DND-41 (cell line): ENCODE measurements at regions not wholly inside any gene's neighbourhood (a gene's known extent, or its start where the extent isn't known, plus 50 kb on each side); places are given as distances from the start of the nearest gene placed in this dataset.
"Not testable (repeated sequence)": the region's sequence is repeated elsewhere in the genome, so short reads cannot be mapped to it uniquely, and the experiment has no call there.

Experiments
- ATAC-seq: fragments of 200-7000 bp; cut with Tn5 transposase; 3 replicates; pipeline ENCODE4 v1.9.1; 2021; ENCODE audit warnings: low read depth; ENCODE audit not compliant: insufficient read depth
- DNase-seq: peaks from one replicate; pipeline ENCODE4 v3.0.0-alpha.2; 2020
- H2AFZ ChIP-seq: 2 replicates; pipeline ENCODE4 v1.6.0; 2012; ENCODE audit warnings: low read depth, low read length
- H3K27ac ChIP-seq: 2 replicates; pipeline ENCODE4 v1.5.1; 2012; ENCODE audit warnings: low read length, inconsistent platforms
- H3K27me3 ChIP-seq: fragments of 200-600 bp; sonication (generic); 2 replicates; pipeline ENCODE4 v1.6.0; 2012; ENCODE audit warnings: low read length, mild to moderate bottlenecking, inconsistent platforms; ENCODE audit not compliant: insufficient read depth, poor library complexity
- H3K36me3 ChIP-seq: 2 replicates; pipeline ENCODE4 v1.5.1; 2012; ENCODE audit warnings: low read length, inconsistent platforms; ENCODE audit not compliant: insufficient read depth
- H3K4me1 ChIP-seq: 2 replicates; pipeline ENCODE4 v1.5.1; 2012; ENCODE audit warnings: mild to moderate bottlenecking, low read length; ENCODE audit not compliant: insufficient read depth
- H3K4me2 ChIP-seq: 2 replicates; pipeline ENCODE4 v1.6.0; 2012; ENCODE audit warnings: mild to moderate bottlenecking, moderate library complexity, low read length, inconsistent platforms; ENCODE audit not compliant: insufficient read depth
- H3K4me3 ChIP-seq, 2 experiments: fragments of 200-600 bp in 1 of 2; shearing (Covaris generic) in 1 of 2; 2 replicates each; pipeline ENCODE4 v1.5.1; 2012 to 2016; ENCODE audit warnings: inconsistent platforms in 2 of 2, low read length in 2 of 2, mild to moderate bottlenecking in 2 of 2, low read depth in 1 of 2, moderate library complexity in 1 of 2
- H3K79me2 ChIP-seq: 2 replicates; pipeline ENCODE4 v1.6.0; 2012; ENCODE audit warnings: low read length, inconsistent platforms; ENCODE audit not compliant: insufficient read depth
- H3K9ac ChIP-seq: 2 replicates; pipeline ENCODE4 v1.6.0; 2012; ENCODE audit warnings: low read depth, mild to moderate bottlenecking, inconsistent platforms, low read length, moderate library complexity
- H3K9me3 ChIP-seq: 2 replicates; pipeline ENCODE4 v1.5.1; 2012; ENCODE audit warnings: low read length, moderate library complexity, mild to moderate bottlenecking, inconsistent platforms; ENCODE audit not compliant: insufficient read depth, severe bottlenecking
- H4K20me1 ChIP-seq: 2 replicates; pipeline ENCODE4 v1.6.0; 2012; ENCODE audit warnings: low read length; ENCODE audit not compliant: insufficient read depth
- CTCF ChIP-seq: IDR thresholded peaks from 2 replicates; pipeline ENCODE4 v1.5.1; 2012; ENCODE audit warnings: borderline replicate concordance, low read length, moderate library complexity, mild to moderate bottlenecking; ENCODE audit not compliant: poor library complexity, severe bottlenecking; ENCODE audit errors: extremely low read depth
- EZH2 ChIP-seq: IDR thresholded peaks from 3 replicates; pipeline ENCODE4 v1.6.1; 2012; ENCODE audit warnings: borderline replicate concordance, low read depth, mild to moderate bottlenecking, moderate library complexity, low read length, inconsistent platforms; ENCODE audit not compliant: severe bottlenecking

GRCh38 chr15:38758043-38758442 lies 193.4 kb upstream of the RASGRP1 start:
- Histone ChIP-seq H4K20me1 (no peaks in the 10 kb centered on the region), H2AFZ (no peak overlapping the region), H3K9me3 (no peaks in the 10 kb centered on the region), H3K79me2 (no peaks in the 10 kb centered on the region), H3K27me3 (peaks cover 8% of the 10 kb centered on the region), H3K4me1 (no peaks in the 10 kb centered on the region), H3K9ac (no peak overlapping the region), H3K4me3 (no peak overlapping the region), H3K36me3 (no peaks in the 10 kb centered on the region), H3K27ac (no peak overlapping the region), H3K4me2 (no peak overlapping the region)
- ATAC-seq (no peak), DNase-seq (no peak)
- TF ChIP-seq EZH2: no peak

DNA sequence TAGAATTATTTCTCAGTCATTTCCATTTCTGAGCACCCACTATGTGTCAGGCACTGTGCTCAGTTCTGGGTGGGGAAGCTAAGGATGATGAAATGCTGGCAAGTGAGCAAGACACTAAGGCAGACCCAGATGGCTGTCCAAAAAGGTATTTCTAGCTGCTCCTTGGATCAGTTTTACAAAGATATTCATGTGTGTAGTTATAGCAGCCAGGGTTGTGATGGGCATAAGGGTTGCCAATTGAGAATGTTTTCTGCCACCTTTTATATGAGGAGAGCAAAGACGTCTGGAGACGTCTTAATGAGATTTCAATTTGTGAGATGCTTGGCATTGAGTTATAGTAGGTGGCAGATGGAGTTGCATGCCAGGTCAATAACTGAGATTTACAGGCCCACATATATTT lies 197.1 kb upstream of the RASGRP1 start:
- no peaks in the 10 kb centered on the region for H4K20me1 ChIP-seq
- H3K4me2 ChIP-seq: no peak overlapping the region
- ATAC-seq (no peak), DNase-seq (no peak)
- no peak overlapping the region for H3K9ac ChIP-seq
- no peaks in the 10 kb centered on the region for H3K9me3 ChIP-seq
- H3K79me2 ChIP-seq: no peaks in the 10 kb centered on the region
- no peaks in the 10 kb centered on the region for H3K4me1 ChIP-seq
- H3K36me3 ChIP-seq: no peaks in the 10 kb centered on the region
- no peak overlapping the region for H3K4me3 ChIP-seq
- TF ChIP-seq CTCF (no peak), EZH2 (no peak)
- no peak overlapping the region for H3K27ac ChIP-seq
- H3K27me3 ChIP-seq: peaks cover 5% of the 10 kb centered on the region
- H2AFZ ChIP-seq: no peak overlapping the region

- H3K9me3 ChIP-seq: no peaks in the 10 kb centered on the region
- no peak overlapping the region for H2AFZ ChIP-seq
- H4K20me1 ChIP-seq: no peaks in the 10 kb centered on the region
- ATAC-seq: no peak
- no peak overlapping the region for H3K4me2 ChIP-seq
- DNase-seq: no peak
- H3K27me3 ChIP-seq: peaks cover 12% of the 10 kb centered on the region
- no peak overlapping the region for H3K27ac ChIP-seq
- no peaks in the 10 kb centered on the region for H3K4me1 ChIP-seq
- H3K36me3 ChIP-seq: no peaks in the 10 kb centered on the region
- no peaks in the 10 kb centered on the region for H3K79me2 ChIP-seq
- H3K4me3 ChIP-seq: no peak overlapping the region
- H3K9ac ChIP-seq: no peak overlapping the region
- no peak for TF ChIP-seq EZH2
These were observed 204.4 kb upstream of the RASGRP1 start for GRCh38 chr15:38768970-38769369.

DNA sequence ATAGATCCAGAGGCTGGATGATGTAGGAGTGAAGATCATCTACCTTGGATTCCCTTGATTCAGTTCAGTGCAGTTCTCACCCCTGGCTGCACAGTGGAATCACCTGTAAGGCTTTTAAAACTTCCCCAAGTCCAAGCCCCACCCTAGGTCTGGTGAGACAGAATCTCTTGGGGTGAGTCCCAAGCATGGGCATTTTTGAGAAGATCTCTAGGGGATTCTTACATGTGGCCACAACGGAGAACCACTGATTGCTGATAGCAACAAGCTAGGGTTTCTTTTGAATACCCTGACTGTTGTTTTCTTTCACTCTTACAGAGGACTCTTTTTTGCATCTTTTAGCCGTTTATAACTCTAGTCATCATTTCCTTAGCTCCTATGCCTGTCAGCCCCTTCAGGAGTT lies 204.9 kb upstream of the RASGRP1 start:
- H3K79me2 ChIP-seq: no peaks in the 10 kb centered on the region
- H3K27me3 ChIP-seq: peaks cover 12% of the 10 kb centered on the region
- no peaks in the 10 kb centered on the region for H4K20me1 ChIP-seq
- H3K27ac ChIP-seq: no peak overlapping the region
- TF ChIP-seq CTCF (no peak), EZH2 (no peak)
- ATAC-seq (no peak), DNase-seq (no peak)
- H3K4me2 ChIP-seq: no peak overlapping the region
- H3K9me3 ChIP-seq: no peaks in the 10 kb centered on the region
- H3K4me3 ChIP-seq: no peak overlapping the region
- no peaks in the 10 kb centered on the region for H3K36me3 ChIP-seq
- no peak overlapping the region for H3K9ac ChIP-seq
- H2AFZ ChIP-seq: no peak overlapping the region
- no peaks in the 10 kb centered on the region for H3K4me1 ChIP-seq

DNA sequence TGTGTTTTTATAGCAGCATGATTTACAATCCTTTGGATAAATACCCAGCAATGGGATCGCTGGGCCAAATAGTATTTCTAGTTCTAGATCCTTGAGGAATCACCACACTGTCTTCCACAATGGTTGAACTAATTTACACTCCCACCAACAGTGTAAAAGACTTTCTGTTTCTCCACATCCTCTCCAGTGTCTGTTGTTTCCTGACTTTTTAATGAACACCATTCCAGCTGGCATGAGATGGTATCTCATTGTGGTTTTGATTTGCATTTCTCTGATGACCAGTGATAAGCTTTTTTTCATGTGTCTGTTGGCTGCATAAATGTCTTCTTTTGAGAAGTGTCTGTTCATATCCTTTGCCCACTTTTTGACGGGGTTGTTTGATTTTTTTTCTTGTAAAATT lies 209.5 kb upstream of the RASGRP1 start:
- H3K79me2 ChIP-seq, H3K9me3 ChIP-seq, ATAC-seq, H3K9ac ChIP-seq, H3K36me3 ChIP-seq, H3K4me3 ChIP-seq, H3K4me2 ChIP-seq, H3K27ac ChIP-seq, DNase-seq, H3K4me1 ChIP-seq, H4K20me1 ChIP-seq, H2AFZ ChIP-seq: not testable (repeated sequence)
- H3K27me3 ChIP-seq: peaks cover 12% of the 10 kb centered on the region
